HCT116 (cell line): ENCODE measurements at regions not wholly inside any gene's neighbourhood (a gene's known extent, or its start where the extent isn't known, plus 50 kb on each side); places are given as distances from the start of the nearest gene placed in this dataset.
"Not testable (repeated sequence)": the region's sequence is repeated elsewhere in the genome, so short reads cannot be mapped to it uniquely, and the experiment has no call there.

Experiments used
- ATAC-seq: fragments of 200-7000 bp; cut with Tn5 transposase; 2 replicates; pipeline ENCODE4 v1.9.1; 2020; ENCODE audit warnings: mild to moderate bottlenecking, moderate library complexity
- BruUV-seq: library from RNA; stranded (reverse); fragments of 400-500 nt; replicated peaks from 2 replicates; lab custom pipeline; 2021; lab: Mats Ljungman, UMichigan
- CTCF ChIA-PET: fragments of 300-600 bp; sonication (Branson Sonifier 250); formaldehyde crosslinking; loops from one replicate; lab custom pipeline; 2021; ENCODE audit warnings: antibody characterized with exemption; lab: Charles Lee
- POLR2A ChIA-PET: fragments of 300-600, 350-600 bp; sonication (Branson Sonifier 250); formaldehyde crosslinking; loops from one replicate; lab custom pipeline; 2021; ENCODE audit warnings: antibody characterized with exemption; lab: Charles Lee
- RAD21 ChIA-PET, 2 experiments: fragments of 300-600 bp; sonication (Branson Sonifier 250); formaldehyde crosslinking; loops; one replicate each; lab custom pipeline; 2023; ENCODE audit warnings: low total read pairs in 2 of 2; ENCODE audit not compliant: uncharacterized antibody in 2 of 2, unreplicated experiment in 2 of 2, low non-redundant PET in 1 of 2; lab: Charles Lee
- DNase-seq: peaks from one replicate; pipeline ENCODE4 v3.0.0-alpha.2; 2010; ENCODE audit warnings: low read depth, low spot score
- H2AFZ ChIP-seq: fragments of 200-600 bp; shearing (Covaris generic), sonication (generic); 2 replicates; pipeline ENCODE4 v1.6.1; 2017; ENCODE audit warnings: low read depth, mixed run types, mixed read lengths, antibody characterized with exemption, low read length; ENCODE audit not compliant: poor library complexity, severe bottlenecking
- H3K27ac ChIP-seq: 2 replicates; pipeline ENCODE4 v1.5.1; 2012; ENCODE audit warnings: low read depth, low read length
- H3K27me3 ChIP-seq: fragments of 200-600 bp; sonication (generic); 2 replicates; pipeline ENCODE4 v1.6.1; 2016; ENCODE audit warnings: mixed run types, low read length, mixed read lengths; ENCODE audit not compliant: insufficient read depth
- H3K36me3 ChIP-seq, 2 experiments: fragments of 200-500 bp in 1 of 2; fragments of 200-600 bp in 1 of 2; sonication (Bioruptor generic) in 1 of 2; sonication (generic) in 1 of 2; 2 replicates each; pipeline versions ENCODE4 v1.5.1 to v1.6.1; 2014 to 2016; ENCODE audit warnings: low read length in 2 of 2, inconsistent platforms in 1 of 2, mixed read lengths in 1 of 2, mixed run types in 1 of 2; ENCODE audit not compliant: insufficient read depth in 2 of 2, control insufficient read depth in 1 of 2
- H3K4me1 ChIP-seq, 2 experiments: fragments of 200-600 bp in 1 of 2; sonication (generic) in 1 of 2; 2 replicates each; pipeline versions ENCODE4 v1.5.1 to v1.6.1; 2012 to 2017; ENCODE audit warnings: low read length in 2 of 2, inconsistent platforms in 1 of 2, mild to moderate bottlenecking in 1 of 2, mixed read lengths in 1 of 2, mixed run types in 1 of 2, moderate library complexity in 1 of 2; ENCODE audit not compliant: insufficient read depth in 2 of 2, control insufficient read depth in 1 of 2
- H3K4me2 ChIP-seq: fragments of 200-600 bp; sonication (generic); 2 replicates; pipeline ENCODE4 v1.6.1; 2017; ENCODE audit warnings: mixed run types, low read length, mixed read lengths
- H3K4me3 ChIP-seq, 2 experiments: fragments of 200-600 bp in 1 of 2; sonication (generic) in 1 of 2; replicated peaks in 1 of 2; 2 replicates each; pipeline ENCODE4 v1.5.1; 2011 to 2016; ENCODE audit warnings: low read length in 2 of 2, control low read depth in 1 of 2, low read depth in 1 of 2, mild to moderate bottlenecking in 1 of 2, mixed read lengths in 1 of 2, mixed run types in 1 of 2
- H3K79me2 ChIP-seq: fragments of 200-600 bp; sonication (generic); 2 replicates; pipeline ENCODE4 v1.6.1; 2017; ENCODE audit warnings: mild to moderate bottlenecking, mixed run types, low read length, moderate library complexity, mixed read lengths; ENCODE audit not compliant: insufficient read depth
- H3K9ac ChIP-seq: fragments of 200-600 bp; sonication (generic); 2 replicates; pipeline ENCODE4 v1.6.1; 2016; ENCODE audit warnings: low read length, mixed read lengths
- H3K9me2 ChIP-seq: fragments of 200-600 bp; sonication (generic), shearing (Covaris generic); 2 replicates; pipeline ENCODE4 v1.6.1; 2017; ENCODE audit warnings: mixed run types, mild to moderate bottlenecking, moderate library complexity; ENCODE audit not compliant: insufficient read depth
- H3K9me3 ChIP-seq, 2 experiments: fragments of 200-500 bp in 1 of 2; fragments of 200-600 bp in 1 of 2; sonication (Bioruptor generic) in 1 of 2; sonication (generic) in 1 of 2; 2 replicates each; pipeline ENCODE4 v1.6.1; 2014 to 2017; ENCODE audit warnings: low read length in 2 of 2, mixed read lengths in 2 of 2, inconsistent platforms in 1 of 2, low read depth in 1 of 2, mild to moderate bottlenecking in 1 of 2, mixed run types in 1 of 2, moderate library complexity in 1 of 2; ENCODE audit not compliant: control insufficient read depth in 1 of 2, insufficient read depth in 1 of 2
- H4K20me1 ChIP-seq: fragments of 200-600 bp; sonication (generic), shearing (Covaris generic); 2 replicates; pipeline ENCODE4 v1.6.1; 2017; ENCODE audit warnings: mixed run types, mild to moderate bottlenecking, moderate library complexity; ENCODE audit not compliant: insufficient read depth
- EGR1 ChIP-seq: IDR thresholded peaks from 2 replicates; pipeline ENCODE4 v1.6.1; 2012; ENCODE audit warnings: low read depth
- EZH2phosphoT487 ChIP-seq: fragments of 200-600 bp; IDR thresholded peaks from 2 replicates; pipeline ENCODE4 v1.6.1; 2018; ENCODE audit warnings: antibody characterized with exemption, borderline replicate concordance
- YY1 ChIP-seq: IDR thresholded peaks from 2 replicates; pipeline ENCODE4 v1.6.1; 2011; ENCODE audit warnings: low read length, low read depth, moderate library complexity, mild to moderate bottlenecking; ENCODE audit not compliant: insufficient replicate concordance; ENCODE audit errors: extremely low read depth
- ZFX ChIP-seq: fragments of 450-650 bp; IDR thresholded peaks from 2 replicates; pipeline ENCODE4 v1.6.1; 2017
- intact Hi-C: fragments of 100-400 bp; cut with micrococcal nuclease; formaldehyde crosslinking; loops from 2 replicates; pipeline ENCODE4 v1.10.0; 2022
- TF ChIP-seq, protein P1 (sequence below), 3 experiments: fragments of 200-600 bp in 1 of 3; sonication (generic) in 1 of 3; IDR thresholded peaks in 2 of 3; conservative IDR thresholded peaks in 1 of 3; 2 replicates each; pipeline ENCODE4 v1.5.1; 2012 to 2017; ENCODE audit warnings: low read depth in 2 of 3, low read length in 2 of 3, antibody characterized with exemption in 1 of 3, borderline replicate concordance in 1 of 3, control low read depth in 1 of 3, mild to moderate bottlenecking in 1 of 3, mixed read lengths in 1 of 3, mixed run types in 1 of 3, moderate library complexity in 1 of 3; ENCODE audit not compliant: insufficient read depth in 1 of 3

DNA sequence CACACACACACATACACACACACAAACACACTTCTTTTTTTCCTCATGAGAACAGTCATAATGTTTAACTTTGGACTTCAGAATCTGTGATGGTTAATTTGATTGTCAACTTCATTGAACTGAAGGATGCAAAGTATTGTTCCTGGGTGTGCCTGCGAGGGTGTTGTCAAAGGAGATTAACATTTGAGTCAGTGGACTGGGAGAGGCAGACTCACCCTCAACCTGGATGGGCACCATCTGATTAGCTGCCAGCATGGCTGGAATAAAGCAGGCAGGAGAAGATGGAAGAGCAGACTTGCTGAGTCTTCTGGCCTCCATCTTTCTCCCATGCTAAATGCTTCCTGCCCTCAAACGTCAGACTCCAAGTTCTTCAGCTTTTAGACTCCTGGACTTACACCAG, 167.6 kb upstream of the CRBN start:
- H3K9ac ChIP-seq, H3K4me2 ChIP-seq, BruUV-seq, H4K20me1 ChIP-seq, intact Hi-C loops, DNase-seq, RAD21 ChIA-PET, H3K36me3 ChIP-seq, ATAC-seq, H3K4me1 ChIP-seq, H3K27me3 ChIP-seq, POLR2A ChIA-PET, CTCF ChIA-PET, H3K27ac ChIP-seq, H2AFZ ChIP-seq, H3K4me3 ChIP-seq, H3K79me2 ChIP-seq, H3K9me2 ChIP-seq, H3K9me3 ChIP-seq: not testable (repeated sequence)

DNA sequence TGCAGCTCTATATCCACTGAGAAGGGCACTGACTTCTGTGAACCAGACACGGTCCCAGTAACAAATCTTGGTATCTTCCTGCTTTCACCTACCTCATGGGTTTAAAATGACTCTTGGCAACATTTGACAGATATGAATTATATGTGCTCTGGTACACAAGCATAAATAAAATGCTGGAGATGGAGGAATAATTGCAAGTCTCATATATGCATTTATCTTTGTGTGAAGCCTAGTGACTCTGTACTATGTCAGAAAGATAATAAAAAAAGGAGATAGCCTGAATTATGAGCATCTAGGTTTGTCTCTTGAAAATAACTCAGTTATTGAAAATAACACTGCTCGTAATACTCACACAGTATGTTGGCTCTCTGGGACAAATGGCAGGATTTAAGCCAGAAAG, 167.1 kb upstream of the CRBN start:
- no peak for DNase-seq
- ChIA-PET CTCF (no interaction called here), RAD21 (no interaction called here), POLR2A (no interaction called here)
- Histone ChIP-seq H3K4me2 (no peak overlapping the region), H4K20me1 (no peaks in the 10 kb centered on the region), H3K36me3 (no peaks in the 10 kb centered on the region), H3K9me3 (peaks cover 0 to 4% of the 10 kb centered on the region in 2 experiments; a peak in 2 of 4 replicates), H3K27me3 (no peaks in the 10 kb centered on the region), H3K9me2 (no peaks in the 10 kb centered on the region), H3K79me2 (no peaks in the 10 kb centered on the region), H3K4me1 (no peaks in the 10 kb centered on the region), H3K9ac (no peak overlapping the region), H3K4me3 (no peak overlapping the region), H2AFZ (no peak overlapping the region), H3K27ac (no peak overlapping the region)
- ATAC-seq, result no peak
- TF ChIP-seq EZH2phosphoT487, result no peak
- no peak for TF ChIP-seq YY1
- TF ChIP-seq EGR1, result no peak
- TF ChIP-seq ZFX, result no peak
- TF ChIP-seq, protein P1, sequence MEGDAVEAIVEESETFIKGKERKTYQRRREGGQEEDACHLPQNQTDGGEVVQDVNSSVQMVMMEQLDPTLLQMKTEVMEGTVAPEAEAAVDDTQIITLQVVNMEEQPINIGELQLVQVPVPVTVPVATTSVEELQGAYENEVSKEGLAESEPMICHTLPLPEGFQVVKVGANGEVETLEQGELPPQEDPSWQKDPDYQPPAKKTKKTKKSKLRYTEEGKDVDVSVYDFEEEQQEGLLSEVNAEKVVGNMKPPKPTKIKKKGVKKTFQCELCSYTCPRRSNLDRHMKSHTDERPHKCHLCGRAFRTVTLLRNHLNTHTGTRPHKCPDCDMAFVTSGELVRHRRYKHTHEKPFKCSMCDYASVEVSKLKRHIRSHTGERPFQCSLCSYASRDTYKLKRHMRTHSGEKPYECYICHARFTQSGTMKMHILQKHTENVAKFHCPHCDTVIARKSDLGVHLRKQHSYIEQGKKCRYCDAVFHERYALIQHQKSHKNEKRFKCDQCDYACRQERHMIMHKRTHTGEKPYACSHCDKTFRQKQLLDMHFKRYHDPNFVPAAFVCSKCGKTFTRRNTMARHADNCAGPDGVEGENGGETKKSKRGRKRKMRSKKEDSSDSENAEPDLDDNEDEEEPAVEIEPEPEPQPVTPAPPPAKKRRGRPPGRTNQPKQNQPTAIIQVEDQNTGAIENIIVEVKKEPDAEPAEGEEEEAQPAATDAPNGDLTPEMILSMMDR (IDR thresholded peaks at IDR 0.05 in 2 of 3, conservative IDR thresholded peaks at IDR 0.05 in 1 of 3; ENCODE audit: borderline replicate concordance in 1 of 3, insufficient read depth in 1 of 3, low read depth in 2 of 3, low read length in 2 of 3), result no peak
- intact Hi-C loops, result no loop called here
- no TSS peak for BruUV-seq
